SH-SY5Y (cell line): ENCODE measurements at regions not wholly inside any gene's neighbourhood (a gene's known extent, or its start where the extent isn't known, plus 50 kb on each side); places are given as distances from the start of the nearest gene placed in this dataset.

Experiments
- GATA2 ChIP-seq: IDR thresholded peaks from 2 replicates; pipeline ENCODE4 v1.6.1; 2011; ENCODE audit warnings: mild to moderate bottlenecking, low read depth, low read length
- GATA3 ChIP-seq: IDR thresholded peaks from 2 replicates; pipeline ENCODE4 v1.6.1; 2011; ENCODE audit warnings: low read depth, mild to moderate bottlenecking, low read length, moderate library complexity

GRCh38 chr11:112523477-112523876, 262.8 kb upstream of the PLET1 start:
- TF ChIP-seq GATA3 (no peak), GATA2 (no peak)
